ENCODE measurements at regions not wholly inside any gene's neighbourhood (a gene's known extent, or its start where the extent isn't known, plus 50 kb on each side); places are given as distances from the start of the nearest gene placed in this dataset.

- Histone ChIP-seq H3K9me3 (ENCODE audit: low read length) (no peaks in the 10 kb centered on the region), H3K4me1 (ENCODE audit: insufficient read depth, low read length) (no peaks in the 10 kb centered on the region), H2AFZ (ENCODE audit: low read length) (no peak overlapping the region), H3F3A (ENCODE audit: low read length, unreplicated experiment) (no peaks in the 10 kb centered on the region), H3K27me3 (ENCODE audit: low read length) (no peaks in the 10 kb centered on the region), H3K79me2 (ENCODE audit: low read length) (no peaks in the 10 kb centered on the region), H3K27ac (ENCODE audit: low read length) (no peak overlapping the region), H3K36me3 (ENCODE audit: low read depth, low read length) (no peaks in the 10 kb centered on the region), H3K4me2 (ENCODE audit: low read length) (no peak overlapping the region), H3K9ac (ENCODE audit: low read length) (no peak overlapping the region), H4K20me1 (ENCODE audit: low read length) (no peaks in the 10 kb centered on the region), H3K4me3 (ENCODE audit: low read length) (no peak overlapping the region), H3K9me2 (replicated peaks; ENCODE audit: low read length) (no peaks in the 10 kb centered on the region)
- BruUV-seq (replicated peaks): no TSS peak
- DNase-seq (no peak), ATAC-seq (no peak)
- CTCF ChIA-PET: no interaction called here
- TF ChIP-seq EZH2phosphoT487 (IDR thresholded peaks at IDR 0.05; ENCODE audit: borderline replicate concordance, low read length): no peak
- TF ChIP-seq EZH2 (IDR thresholded peaks at IDR 0.05; ENCODE audit: low read length, unreplicated experiment): no peak
- no peak for TF ChIP-seq CTCF (conservative IDR thresholded peaks at IDR 0.05; ENCODE audit: low read depth, low read length)
- POLR2A ChIA-PET (ENCODE audit: unreplicated experiment): no interaction called here
- intact Hi-C loops (cut with micrococcal nuclease): no loop called here
Measured at GRCh38 chr3:66659056-66659455, 158.2 kb upstream of the LRIG1 start.

- no peak overlapping the region for H3K27ac ChIP-seq (ENCODE audit: low read length)
- no peaks in the 10 kb centered on the region for H3K36me3 ChIP-seq (ENCODE audit: low read depth, low read length)
- H2AFZ ChIP-seq (ENCODE audit: low read length): no peak overlapping the region
- no peaks in the 10 kb centered on the region for H3K9me3 ChIP-seq (ENCODE audit: low read length)
- no peaks in the 10 kb centered on the region for H4K20me1 ChIP-seq (ENCODE audit: low read length)
- H3K4me1 ChIP-seq (ENCODE audit: insufficient read depth, low read length): no peaks in the 10 kb centered on the region
- H3F3A ChIP-seq (ENCODE audit: low read length, unreplicated experiment): no peaks in the 10 kb centered on the region
- no peaks in the 10 kb centered on the region for H3K27me3 ChIP-seq (ENCODE audit: low read length)
- POLR2A ChIA-PET (ENCODE audit: unreplicated experiment): no interaction called here
- no peak overlapping the region for H3K4me2 ChIP-seq (ENCODE audit: low read length)
- no peak for DNase-seq
- no peak for ATAC-seq
- no peak overlapping the region for H3K9ac ChIP-seq (ENCODE audit: low read length)
- no peak overlapping the region for H3K4me3 ChIP-seq (ENCODE audit: low read length)
- no peaks in the 10 kb centered on the region for H3K9me2 ChIP-seq (replicated peaks; ENCODE audit: low read length)
- H3K79me2 ChIP-seq (ENCODE audit: low read length): no peaks in the 10 kb centered on the region
- BruUV-seq (replicated peaks): no TSS peak
- CTCF ChIA-PET: no interaction called here
- intact Hi-C loops (cut with micrococcal nuclease): no loop called here
- TF ChIP-seq EZH2 (IDR thresholded peaks at IDR 0.05; ENCODE audit: low read length, unreplicated experiment): no peak
- TF ChIP-seq EZH2phosphoT487 (IDR thresholded peaks at IDR 0.05; ENCODE audit: borderline replicate concordance, low read length): no peak
- no peak for TF ChIP-seq CTCF (conservative IDR thresholded peaks at IDR 0.05; ENCODE audit: low read depth, low read length)
Measured at GRCh38 chr3:66661628-66662027, 160.8 kb upstream of the LRIG1 start.

GRCh38 chr3:66662894-66663293 is 162.1 kb upstream of the LRIG1 start:
- H3F3A ChIP-seq (ENCODE audit: low read length, unreplicated experiment): no peaks in the 10 kb centered on the region
- H4K20me1 ChIP-seq (ENCODE audit: low read length): no peaks in the 10 kb centered on the region
- H3K4me1 ChIP-seq (ENCODE audit: insufficient read depth, low read length): no peaks in the 10 kb centered on the region
- H2AFZ ChIP-seq (ENCODE audit: low read length): no peak overlapping the region
- H3K9me2 ChIP-seq (replicated peaks; ENCODE audit: low read length): no peaks in the 10 kb centered on the region
- TF ChIP-seq CTCF (conservative IDR thresholded peaks at IDR 0.05; ENCODE audit: low read depth, low read length) (no peak), EZH2phosphoT487 (IDR thresholded peaks at IDR 0.05; ENCODE audit: borderline replicate concordance, low read length) (no peak), EZH2 (IDR thresholded peaks at IDR 0.05; ENCODE audit: low read length, unreplicated experiment) (no peak)
- no peak overlapping the region for H3K27ac ChIP-seq (ENCODE audit: low read length)
- no peaks in the 10 kb centered on the region for H3K27me3 ChIP-seq (ENCODE audit: low read length)
- H3K4me2 ChIP-seq (ENCODE audit: low read length): no peak overlapping the region
- intact Hi-C loops (cut with micrococcal nuclease): no loop called here
- no peak overlapping the region for H3K4me3 ChIP-seq (ENCODE audit: low read length)
- no TSS peak for BruUV-seq (replicated peaks)
- ChIA-PET POLR2A (ENCODE audit: unreplicated experiment) (no interaction called here), CTCF (no interaction called here)
- H3K9ac ChIP-seq (ENCODE audit: low read length): no peak overlapping the region
- ATAC-seq (no peak), DNase-seq (no peak)
- no peaks in the 10 kb centered on the region for H3K9me3 ChIP-seq (ENCODE audit: low read length)
- no peaks in the 10 kb centered on the region for H3K79me2 ChIP-seq (ENCODE audit: low read length)
- H3K36me3 ChIP-seq (ENCODE audit: low read depth, low read length): no peaks in the 10 kb centered on the region
